Osteoblast (primary cell): ENCODE measurements at regions not wholly inside any gene's neighbourhood (a gene's known extent, or its start where the extent isn't known, plus 50 kb on each side); places are given as distances from the start of the nearest gene placed in this dataset.

ENCODE experiments used
- DNase-seq: peaks from one replicate; pipeline ENCODE4 v3.0.0; 2011; ENCODE audit warnings: low spot score, mixed read lengths; ENCODE audit not compliant: insufficient read length; ENCODE audit errors: missing footprints
- H2AFZ ChIP-seq: 2 replicates; pipeline ENCODE4 v1.6.0; 2011; ENCODE audit warnings: mild to moderate bottlenecking, low read length
- H3K27ac ChIP-seq: 2 replicates; pipeline ENCODE4 v1.5.1; 2011; ENCODE audit warnings: mild to moderate bottlenecking, low read depth, low read length, moderate library complexity
- H3K27me3 ChIP-seq: 2 replicates; pipeline ENCODE4 v1.6.0; 2012; ENCODE audit warnings: mild to moderate bottlenecking, control low read depth, inconsistent platforms, low read length, moderate library complexity; ENCODE audit not compliant: insufficient read depth
- H3K36me3 ChIP-seq: 2 replicates; pipeline ENCODE4 v1.5.1; 2011; ENCODE audit warnings: mild to moderate bottlenecking, low read length, control low read depth, moderate library complexity; ENCODE audit not compliant: insufficient read depth
- H3K4me1 ChIP-seq: 2 replicates; pipeline ENCODE4 v1.5.1; 2011; ENCODE audit warnings: mild to moderate bottlenecking, low read length, control low read depth, moderate library complexity; ENCODE audit not compliant: insufficient read depth
- H3K4me2 ChIP-seq: 2 replicates; pipeline ENCODE4 v1.6.0; 2011; ENCODE audit warnings: mild to moderate bottlenecking, low read length; ENCODE audit not compliant: insufficient read depth
- H3K4me3 ChIP-seq: fragments of 200-600 bp; sonication (generic); 3 replicates; pipeline ENCODE4 v1.5.1; 2012; ENCODE audit warnings: mild to moderate bottlenecking, low read length, inconsistent platforms; ENCODE audit not compliant: insufficient read depth
- H3K79me2 ChIP-seq: 2 replicates; pipeline ENCODE4 v1.6.0; 2012; ENCODE audit warnings: mild to moderate bottlenecking, low read length, control low read depth, inconsistent platforms; ENCODE audit not compliant: insufficient read depth
- H3K9me3 ChIP-seq: 2 replicates; pipeline ENCODE4 v1.5.1; 2011; ENCODE audit warnings: low read depth, low read length, control low read depth
- H4K20me1 ChIP-seq: 2 replicates; pipeline ENCODE4 v1.6.0; 2012; ENCODE audit warnings: mild to moderate bottlenecking, low read length, control low read depth; ENCODE audit not compliant: insufficient read depth
- TF ChIP-seq, protein P1 (sequence below): IDR thresholded peaks from 2 replicates; pipeline ENCODE4 v1.5.1; 2011; ENCODE audit warnings: mild to moderate bottlenecking, low read depth, low read length, moderate library complexity; ENCODE audit errors: extremely low read depth

- TF ChIP-seq, protein P1, sequence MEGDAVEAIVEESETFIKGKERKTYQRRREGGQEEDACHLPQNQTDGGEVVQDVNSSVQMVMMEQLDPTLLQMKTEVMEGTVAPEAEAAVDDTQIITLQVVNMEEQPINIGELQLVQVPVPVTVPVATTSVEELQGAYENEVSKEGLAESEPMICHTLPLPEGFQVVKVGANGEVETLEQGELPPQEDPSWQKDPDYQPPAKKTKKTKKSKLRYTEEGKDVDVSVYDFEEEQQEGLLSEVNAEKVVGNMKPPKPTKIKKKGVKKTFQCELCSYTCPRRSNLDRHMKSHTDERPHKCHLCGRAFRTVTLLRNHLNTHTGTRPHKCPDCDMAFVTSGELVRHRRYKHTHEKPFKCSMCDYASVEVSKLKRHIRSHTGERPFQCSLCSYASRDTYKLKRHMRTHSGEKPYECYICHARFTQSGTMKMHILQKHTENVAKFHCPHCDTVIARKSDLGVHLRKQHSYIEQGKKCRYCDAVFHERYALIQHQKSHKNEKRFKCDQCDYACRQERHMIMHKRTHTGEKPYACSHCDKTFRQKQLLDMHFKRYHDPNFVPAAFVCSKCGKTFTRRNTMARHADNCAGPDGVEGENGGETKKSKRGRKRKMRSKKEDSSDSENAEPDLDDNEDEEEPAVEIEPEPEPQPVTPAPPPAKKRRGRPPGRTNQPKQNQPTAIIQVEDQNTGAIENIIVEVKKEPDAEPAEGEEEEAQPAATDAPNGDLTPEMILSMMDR, result no peak
- no peak for DNase-seq
- Histone ChIP-seq H3K4me2 (no peak overlapping the region), H3K4me3 (no peak overlapping the region), H3K27ac (no peak overlapping the region), H3K9me3 (peaks cover under 1% of the 10 kb centered on the region), H2AFZ (no peak overlapping the region), H3K79me2 (no peaks in the 10 kb centered on the region), H4K20me1 (no peaks in the 10 kb centered on the region), H3K36me3 (no peaks in the 10 kb centered on the region), H3K4me1 (no peaks in the 10 kb centered on the region), H3K27me3 (no peaks in the 10 kb centered on the region)
Observed at GRCh38 chr16:5653041-5653440, 555.4 kb upstream of the EEF2KMT start.

DNA sequence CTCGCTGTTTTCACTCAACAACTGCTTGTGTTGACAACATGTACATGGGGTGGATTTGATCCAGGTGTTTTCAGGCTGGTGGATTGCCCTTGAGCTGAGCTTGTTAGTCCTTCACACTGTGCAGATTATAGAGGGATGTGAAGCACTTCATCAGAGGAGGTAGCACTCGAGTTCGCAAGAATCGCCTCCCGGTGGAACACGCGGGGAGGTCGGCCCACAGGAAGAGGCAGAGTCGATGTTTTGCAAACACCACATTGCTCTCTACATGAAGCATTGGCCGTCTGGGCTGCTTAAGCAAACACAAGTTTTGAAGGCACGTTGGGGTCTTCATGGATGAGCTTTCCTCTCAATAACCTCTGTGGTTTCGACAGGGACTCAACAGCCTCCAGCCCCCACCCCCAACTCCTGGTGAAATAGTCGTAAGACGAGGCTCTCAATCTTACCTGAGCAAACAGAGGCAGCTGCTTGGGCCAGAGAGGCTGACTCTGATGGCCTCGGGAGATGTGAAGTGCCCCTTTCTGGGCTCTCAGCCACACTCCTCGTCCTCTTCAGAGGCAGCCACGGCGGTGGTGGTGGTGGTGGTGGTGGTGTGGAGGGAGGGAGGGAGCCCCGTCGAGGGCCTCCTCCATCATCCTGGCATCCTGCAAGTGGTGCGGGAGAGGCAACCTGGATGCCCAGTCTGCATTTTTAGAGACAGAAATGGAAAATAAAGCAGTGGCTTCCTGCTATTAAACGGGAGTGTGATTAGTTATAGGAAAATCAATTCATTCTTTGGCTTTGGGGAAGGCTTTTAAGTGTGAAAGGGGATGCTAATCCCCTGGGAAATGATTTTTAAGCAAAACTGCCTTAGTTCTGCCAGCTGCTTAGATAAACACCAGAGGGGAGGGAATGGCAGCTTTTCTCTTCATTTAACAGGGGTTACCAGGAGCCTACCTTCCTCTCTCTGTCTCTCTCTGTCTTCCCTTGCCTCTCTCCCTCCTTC is 552.5 kb upstream of the EEF2KMT start:
- no peaks in the 10 kb centered on the region for H3K36me3 ChIP-seq
- no peak overlapping the region for H3K4me2 ChIP-seq
- H3K9me3 ChIP-seq, result no peaks in the 10 kb centered on the region
- no peak for DNase-seq
- TF ChIP-seq, protein P1, result no peak
- no peak overlapping the region for H3K4me3 ChIP-seq
- H2AFZ ChIP-seq, result no peak overlapping the region
- no peak overlapping the region for H3K27ac ChIP-seq
- no peaks in the 10 kb centered on the region for H3K27me3 ChIP-seq
- H3K4me1 ChIP-seq, result no peaks in the 10 kb centered on the region
- no peaks in the 10 kb centered on the region for H4K20me1 ChIP-seq
- no peaks in the 10 kb centered on the region for H3K79me2 ChIP-seq

- Histone ChIP-seq H3K27ac (no peak overlapping the region), H3K36me3 (no peaks in the 10 kb centered on the region), H2AFZ (no peak overlapping the region), H4K20me1 (no peaks in the 10 kb centered on the region), H3K9me3 (no peaks in the 10 kb centered on the region), H3K79me2 (no peaks in the 10 kb centered on the region), H3K4me3 (no peak overlapping the region), H3K4me1 (no peaks in the 10 kb centered on the region), H3K27me3 (no peaks in the 10 kb centered on the region), H3K4me2 (no peak overlapping the region)
- TF ChIP-seq, protein P1, result no peak
- DNase-seq, result no peak
Observed at GRCh38 chr16:5647051-5647450, 549.5 kb upstream of the EEF2KMT start.

- no peaks in the 10 kb centered on the region for H3K27me3 ChIP-seq
- peaks cover 10% of the 10 kb centered on the region for H3K9me3 ChIP-seq
- TF ChIP-seq, protein P1, result no peak
- H2AFZ ChIP-seq, result no peak overlapping the region
- DNase-seq, result no peak
- H3K27ac ChIP-seq, result no peak overlapping the region
- H3K4me3 ChIP-seq, result no peak overlapping the region
- no peaks in the 10 kb centered on the region for H3K4me1 ChIP-seq
- H3K36me3 ChIP-seq, result no peaks in the 10 kb centered on the region
- H3K4me2 ChIP-seq, result no peak overlapping the region
- H3K79me2 ChIP-seq, result no peaks in the 10 kb centered on the region
- no peaks in the 10 kb centered on the region for H4K20me1 ChIP-seq
Observed at GRCh38 chr16:5643855-5644531, 546.4 kb upstream of the EEF2KMT start.
